H9 (cell line): ENCODE measurements at regions not wholly inside any gene's neighbourhood (a gene's known extent, or its start where the extent isn't known, plus 50 kb on each side); places are given as distances from the start of the nearest gene placed in this dataset.

Experiments used
- DNase-seq: peaks from one replicate; pipeline ENCODE4 v3.0.0-alpha.2; 2017
- H2AFZ ChIP-seq: one replicate; pipeline ENCODE4 v1.6.1; 2013; ENCODE audit warnings: mild to moderate bottlenecking, low read length, control low read depth, moderate library complexity
- H2AK5ac ChIP-seq: 2 replicates; pipeline ENCODE4 v1.6.1; 2013; ENCODE audit warnings: low read length, control low read depth, mixed read lengths; ENCODE audit not compliant: insufficient read length
- H2BK120ac ChIP-seq: one replicate; pipeline ENCODE4 v1.6.1; 2013; ENCODE audit warnings: low read depth, mild to moderate bottlenecking, low read length, control low read depth, inconsistent platforms; ENCODE audit not compliant: poor library complexity, severe bottlenecking
- H2BK12ac ChIP-seq: 2 replicates; pipeline ENCODE4 v1.6.1; 2013; ENCODE audit warnings: low read length, control low read depth, mixed read lengths, low read depth; ENCODE audit not compliant: insufficient read length
- H2BK15ac ChIP-seq: 2 replicates; pipeline ENCODE4 v1.6.1; 2013; ENCODE audit warnings: low read depth, low read length, control low read depth
- H2BK20ac ChIP-seq: one replicate; pipeline ENCODE4 v1.6.1; 2013; ENCODE audit warnings: low read depth, mild to moderate bottlenecking, low read length, control low read depth, inconsistent platforms; ENCODE audit not compliant: poor library complexity, severe bottlenecking
- H2BK5ac ChIP-seq: 2 replicates; pipeline ENCODE4 v1.6.1; 2013; ENCODE audit warnings: low read length, control low read depth, mixed read lengths; ENCODE audit not compliant: insufficient read length
- H3K14ac ChIP-seq: 2 replicates; pipeline ENCODE4 v1.6.1; 2013; ENCODE audit warnings: low read length, control low read depth; ENCODE audit not compliant: insufficient read depth
- H3K18ac ChIP-seq: 2 replicates; pipeline ENCODE4 v1.6.1; 2013; ENCODE audit warnings: low read depth, mild to moderate bottlenecking, mixed read lengths, low read length, control low read depth; ENCODE audit not compliant: insufficient read length
- H3K23ac ChIP-seq: 2 replicates; pipeline ENCODE4 v1.6.1; 2013; ENCODE audit warnings: low read length, control low read depth, mixed read lengths, low read depth; ENCODE audit not compliant: insufficient read length
- H3K23me2 ChIP-seq: 2 replicates; pipeline ENCODE4 v1.6.1; 2013; ENCODE audit warnings: low read depth, mild to moderate bottlenecking, mixed read lengths, low read length, control low read depth; ENCODE audit not compliant: insufficient read length, poor library complexity, severe bottlenecking
- H3K27ac ChIP-seq: 2 replicates; pipeline ENCODE4 v1.5.1; 2013; ENCODE audit warnings: low read length, control low read depth, mixed read lengths, low read depth; ENCODE audit not compliant: insufficient read length
- H3K27me3 ChIP-seq: 2 replicates; pipeline ENCODE4 v1.6.1; 2013; ENCODE audit warnings: low read length, control low read depth, inconsistent platforms; ENCODE audit not compliant: insufficient read depth
- H3K4ac ChIP-seq: 2 replicates; pipeline ENCODE4 v1.6.1; 2013; ENCODE audit warnings: low read depth, mild to moderate bottlenecking, control low read depth, inconsistent platforms, low read length, moderate library complexity
- H3K4me1 ChIP-seq: 2 replicates; pipeline ENCODE4 v1.6.1; 2013; ENCODE audit warnings: low read length, control low read depth, inconsistent platforms; ENCODE audit not compliant: insufficient read depth
- H3K4me2 ChIP-seq: 2 replicates; pipeline ENCODE4 v1.6.1; 2013; ENCODE audit warnings: low read length, control low read depth, mixed read lengths; ENCODE audit not compliant: insufficient read length, insufficient read depth
- H3K56ac ChIP-seq: 2 replicates; pipeline ENCODE4 v1.6.1; 2013; ENCODE audit warnings: low read depth, mild to moderate bottlenecking, mixed read lengths, low read length, control low read depth; ENCODE audit not compliant: insufficient read length
- H3K79me1 ChIP-seq: 2 replicates; pipeline ENCODE4 v1.6.1; 2013; ENCODE audit warnings: low read depth, mild to moderate bottlenecking, moderate library complexity, low read length, control low read depth, inconsistent platforms; ENCODE audit not compliant: insufficient read depth, poor library complexity, severe bottlenecking
- H3K79me2 ChIP-seq: 2 replicates; pipeline ENCODE4 v1.6.1; 2013; ENCODE audit warnings: low read length, control low read depth, inconsistent platforms; ENCODE audit not compliant: insufficient read depth
- H3K9ac ChIP-seq: 2 replicates; pipeline ENCODE4 v1.6.1; 2013; ENCODE audit warnings: low read length, control low read depth, mixed read lengths; ENCODE audit not compliant: insufficient read length; ENCODE audit errors: extremely low read depth
- H3K9me3 ChIP-seq: one replicate; pipeline ENCODE4 v1.6.1; 2013; ENCODE audit warnings: low read depth, low read length, inconsistent platforms; ENCODE audit not compliant: control insufficient read depth
- H3T11ph ChIP-seq: one replicate; pipeline ENCODE4 v1.6.1; 2013; ENCODE audit warnings: mild to moderate bottlenecking, low read length, control low read depth, inconsistent platforms
- H4K20me1 ChIP-seq: one replicate; pipeline ENCODE4 v1.6.1; 2013; ENCODE audit not compliant: control insufficient read depth, insufficient read length, insufficient read depth
- H4K5ac ChIP-seq: 2 replicates; pipeline ENCODE4 v1.6.1; 2013; ENCODE audit warnings: low read depth, mild to moderate bottlenecking, mixed read lengths, low read length, control low read depth; ENCODE audit not compliant: insufficient read length
- H4K8ac ChIP-seq: replicated peaks from 2 replicates; pipeline ENCODE4 v1.6.1; 2013; ENCODE audit warnings: low read length, control low read depth, mixed read lengths, low read depth; ENCODE audit not compliant: insufficient read length
- H4K91ac ChIP-seq: 2 replicates; pipeline ENCODE4 v1.6.1; 2013; ENCODE audit warnings: low read depth, mild to moderate bottlenecking, moderate library complexity, mixed read lengths, low read length, control low read depth; ENCODE audit not compliant: insufficient read length
- H3K27ac Mint-ChIP-seq, 3 experiments: 2 replicates in 2 of 3; 3 replicates in 1 of 3; pipeline ENCODE4 v1.8.0; 2020 to 2021; ENCODE audit warnings: mixed read lengths in 3 of 3, mild to moderate bottlenecking in 1 of 3, moderate library complexity in 1 of 3
- H3K27me3 Mint-ChIP-seq: 2 replicates; pipeline ENCODE4 v1.8.0; 2021; ENCODE audit warnings: low read depth, mild to moderate bottlenecking, moderate library complexity, mixed read lengths
- H3K36me3 Mint-ChIP-seq, 3 experiments: 2 replicates in 2 of 3; 3 replicates in 1 of 3; pipeline ENCODE4 v1.8.0; 2020 to 2021; ENCODE audit warnings: low read depth in 3 of 3, mixed read lengths in 3 of 3; ENCODE audit not compliant: insufficient read depth in 1 of 3
- H3K4me1 Mint-ChIP-seq, 2 experiments: 2 replicates each; pipeline ENCODE4 v1.8.0; 2020; ENCODE audit warnings: mixed read lengths in 2 of 2
- H3K4me3 Mint-ChIP-seq, 2 experiments: 2 replicates in 1 of 2; 3 replicates in 1 of 2; pipeline ENCODE4 v1.8.0; 2020 to 2021; ENCODE audit warnings: mild to moderate bottlenecking in 2 of 2, mixed read lengths in 2 of 2, moderate library complexity in 1 of 2
- H3K9me3 Mint-ChIP-seq, 2 experiments: 2 replicates in 1 of 2; 3 replicates in 1 of 2; pipeline ENCODE4 v1.8.0; 2020; ENCODE audit warnings: mild to moderate bottlenecking in 2 of 2, mixed read lengths in 2 of 2, moderate library complexity in 1 of 2
- CTCF ChIP-seq: fragments of 200-600 bp; sonication (generic); conservative IDR thresholded peaks from 3 replicates; pipeline ENCODE4 v1.8.0; 2021; ENCODE audit warnings: antibody characterized with exemption, mild to moderate bottlenecking
- WGBS: extraction: QIAGEN DNeasy Blood & Tissue Kit; methylation state at CpG from one replicate; pipeline ENCODE4 v1.1.7; 2013; ENCODE audit warnings: missing lambda C conversion rate, low lambda C conversion rate, mixed read lengths; ENCODE audit not compliant: insufficient read length; ENCODE audit errors: extremely low coverage; 5-methylcytosine and 5-hydroxymethylcytosine counted together

GRCh38 chr2:215699018-215699417 is 263.1 kb upstream of the FN1 start:
- no peaks in the 10 kb centered on the region for H3K23me2 ChIP-seq
- H2AFZ ChIP-seq = no peak overlapping the region
- H3K4me1 ChIP-seq = no peaks in the 10 kb centered on the region
- H4K5ac ChIP-seq = no peak overlapping the region
- no peak overlapping the region for H3K4ac ChIP-seq
- H3K9me3 ChIP-seq = no peaks in the 10 kb centered on the region
- no peak overlapping the region for H2AK5ac ChIP-seq
- H4K91ac ChIP-seq = no peak overlapping the region
- no CpG with 5 or more reads among the region's 2 CpGs for WGBS
- no peak overlapping the region for H3K23ac ChIP-seq
- H2BK12ac ChIP-seq = no peak overlapping the region
- no peaks in the 10 kb centered on the region for H3K79me1 ChIP-seq
- H2BK5ac ChIP-seq = no peak overlapping the region
- no peak overlapping the region for H3K56ac ChIP-seq
- no peak overlapping the region for H4K8ac ChIP-seq
- H3K27me3 Mint-ChIP-seq = no peaks in the 10 kb centered on the region
- peaks cover 0 to 6% of the 10 kb centered on the region in 2 experiments; a peak in 1 of 4 replicates for H3K4me1 Mint-ChIP-seq
- no peak overlapping the region for H3K18ac ChIP-seq
- H2BK120ac ChIP-seq = no peak overlapping the region
- H3K9ac ChIP-seq = no peak overlapping the region
- H3K27me3 ChIP-seq = no peaks in the 10 kb centered on the region
- H3K4me2 ChIP-seq = no peak overlapping the region
- H3K4me3 Mint-ChIP-seq = no peak overlapping the region
- H2BK15ac ChIP-seq = no peak overlapping the region
- no peak overlapping the region for H3K27ac ChIP-seq
- H2BK20ac ChIP-seq = no peak overlapping the region
- DNase-seq = no peak
- no peak overlapping the region for H3T11ph ChIP-seq
- TF ChIP-seq CTCF = no peak
- no peak overlapping the region for H3K27ac Mint-ChIP-seq
- peaks cover 0 to 4% (median 0%) of the 10 kb centered on the region in 3 experiments; a peak in 1 of 7 replicates for H3K36me3 Mint-ChIP-seq
- H4K20me1 ChIP-seq = no peaks in the 10 kb centered on the region
- H3K9me3 Mint-ChIP-seq = peaks cover 0 to 2% of the 10 kb centered on the region in 2 experiments; a peak in 2 of 5 replicates
- H3K14ac ChIP-seq = no peak overlapping the region
- H3K79me2 ChIP-seq = no peaks in the 10 kb centered on the region
